ENCODE measurements at regions not wholly inside any gene's neighbourhood (a gene's known extent, or its start where the extent isn't known, plus 50 kb on each side); places are given as distances from the start of the nearest gene placed in this dataset.

- no peak overlapping the region for H2AFZ ChIP-seq (replicated peaks; ENCODE audit: low read length, poor library complexity)
- no peak overlapping the region for H2AK9ac ChIP-seq (replicated peaks; ENCODE audit: low read depth, low read length, poor library complexity)
- H4K20me1 ChIP-seq (ENCODE audit: insufficient read depth, low read length), result no peaks in the 10 kb centered on the region
- H4K8ac ChIP-seq (ENCODE audit: low read depth in 2 of 2, low read length in 2 of 2), result no peak overlapping the region
- no peak overlapping the region for H3K4me2 ChIP-seq (ENCODE audit: low read depth, low read length)
- no peak for DNase-seq
- no peak overlapping the region for H2BK120ac ChIP-seq (ENCODE audit: low read depth, low read length)
- H2BK20ac ChIP-seq (ENCODE audit: low read depth, low read length), result no peak overlapping the region
- no peak overlapping the region for H2BK5ac ChIP-seq (ENCODE audit: low read depth, low read length, poor library complexity, severe bottlenecking)
- no peaks in the 10 kb centered on the region for H3K36me3 ChIP-seq (ENCODE audit: control insufficient read depth, insufficient read depth, low read length)
- no peaks in the 10 kb centered on the region for H3K4me1 ChIP-seq (ENCODE audit: control insufficient read depth, insufficient read depth, low read length)
- POLR2A ChIA-PET (ENCODE audit: unreplicated experiment), result no interaction called here
- TF ChIP-seq CEBPB (IDR thresholded peaks at IDR 0.05; ENCODE audit: low read depth, low read length) (no peak), NFE2L2 (IDR thresholded peaks at IDR 0.05; ENCODE audit: low read depth, low read length) (no peak), POLR2A (IDR thresholded peaks at IDR 0.05; ENCODE audit: low read depth, low read length) (no peak), RAD21 (IDR thresholded peaks at IDR 0.05; ENCODE audit: low read length) (no peak), ELK1 (IDR thresholded peaks at IDR 0.05; ENCODE audit: borderline replicate concordance, low read depth, low read length) (no peak), MAZ (IDR thresholded peaks at IDR 0.05; ENCODE audit: borderline replicate concordance, low read depth, low read length) (no peak), MXI1 (IDR thresholded peaks at IDR 0.05; ENCODE audit: borderline replicate concordance, low read depth, low read length) (no peak), MAFK (IDR thresholded peaks at IDR 0.05; ENCODE audit: low read depth, low read length) (no peak)
- H3K56ac ChIP-seq (ENCODE audit: extremely low read depth, insufficient read depth, low read length), result no peak overlapping the region
- H2BK15ac ChIP-seq (ENCODE audit: low read depth, low read length), result no peak overlapping the region
- in situ Hi-C loops (cut with MboI; ENCODE audit: low sequenced_read_pairs) (no loop called here), dilution Hi-C loops (cut with HindIII; ENCODE audit: low sequenced_read_pairs, unreplicated experiment) (no loop called here), intact Hi-C loops (cut with micrococcal nuclease) (no loop called here)
- H3K9me1 ChIP-seq (ENCODE audit: insufficient read depth, low read length), result no peaks in the 10 kb centered on the region
- H3K79me1 ChIP-seq (ENCODE audit: low read depth in 1 of 2, low read length in 2 of 2), result no peaks in the 10 kb centered on the region
- whole genome bisulfite sequencing, 2 experiments (ENCODE audit: extremely low coverage in 2 of 2, insufficient read length in 1 of 2), result 86% methylated on average over 1 of the region's 2 CpGs; no CpG with 5 or more reads in 1 of the 2 experiments
- no peak overlapping the region for H3K9ac ChIP-seq (ENCODE audit: low read depth, low read length)
- CTCF ChIA-PET, result no interaction called here
- no peak overlapping the region for H3K14ac ChIP-seq (replicated peaks; ENCODE audit: low read depth, low read length)
- no peaks in the 10 kb centered on the region for H3K9me3 ChIP-seq (ENCODE audit: control insufficient read depth, insufficient read depth, low read length)
- no peak overlapping the region for H4K5ac ChIP-seq (ENCODE audit: low read depth, low read length)
- H4K91ac ChIP-seq (ENCODE audit: insufficient read depth, low read depth, low read length), result no peak overlapping the region
- no peak for ATAC-seq (ENCODE audit: low read depth)
- no peak overlapping the region for H3K27ac ChIP-seq (ENCODE audit: insufficient read depth, low read length)
- no peak overlapping the region for H3K18ac ChIP-seq (ENCODE audit: low read depth, low read length)
- BruUV-seq (replicated peaks), result no TSS peak
- H3K23ac ChIP-seq (ENCODE audit: low read depth, low read length), result no peak overlapping the region
- H2AK5ac ChIP-seq (ENCODE audit: low read depth, low read length), result no peak overlapping the region
- H3K27me3 ChIP-seq (ENCODE audit: control insufficient read depth, insufficient read depth, low read length), result no peaks in the 10 kb centered on the region
- H3K4me3 ChIP-seq (ENCODE audit: insufficient read depth, low read depth, low read length), result no peak overlapping the region
- H3K4ac ChIP-seq (ENCODE audit: low read depth, low read length), result no peak overlapping the region
These were observed 166.7 kb downstream of the DNAJB9 start for GRCh38 chr7:108736221-108736891.
